Vagina (tissue), 2 donors: ENCODE measurements at regions not wholly inside any gene's neighbourhood (a gene's known extent, or its start where the extent isn't known, plus 50 kb on each side); places are given as distances from the start of the nearest gene placed in this dataset.

ENCODE experiments used
- POLR2A ChIP-seq, 2 donors: fragments of 450-650 bp; IDR thresholded peaks; one replicate each; pipeline ENCODE4 v1.6.1; 2017; ENCODE audit warnings: antibody characterized with exemption in 2 of 2, mild to moderate bottlenecking in 2 of 2, moderate library complexity in 2 of 2
- TF ChIP-seq, protein P1 (sequence below), 3 experiments: fragments of 450-650 bp in 2 of 3; fragments of 200-600 bp in 1 of 3; sonication (generic) in 1 of 3; IDR thresholded peaks; one replicate each; pipeline ENCODE4 v1.5.1; 2017 to 2019; ENCODE audit warnings: antibody characterized with exemption in 3 of 3, mild to moderate bottlenecking in 2 of 3, moderate library complexity in 2 of 3

DNA sequence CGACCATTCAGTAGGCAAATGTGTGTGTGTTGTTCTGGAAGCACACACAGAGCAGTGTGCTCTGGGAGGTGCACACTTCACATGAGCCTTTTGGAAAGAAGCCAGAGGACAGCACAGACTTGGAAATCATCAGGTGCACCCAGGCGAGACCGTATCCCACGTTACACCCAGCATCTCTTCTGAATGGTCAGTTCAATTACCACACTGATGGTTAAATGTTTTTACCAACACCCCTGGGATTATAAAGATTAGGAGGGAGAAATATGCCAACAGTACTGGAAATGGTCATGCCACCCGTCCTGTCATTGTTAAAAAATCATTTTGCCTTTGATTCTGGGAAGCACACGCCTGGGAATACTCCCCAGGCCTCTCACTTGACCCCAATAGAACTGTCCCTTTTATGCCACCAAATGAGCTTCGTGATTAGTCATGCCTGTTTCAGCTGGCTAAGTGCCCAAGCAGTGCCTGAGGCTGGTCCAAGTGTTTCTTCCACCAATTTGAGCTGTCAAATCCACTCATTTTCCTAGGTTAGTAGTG lies 183.7 kb downstream of the NRP2 start:
- TF ChIP-seq, protein P1, sequence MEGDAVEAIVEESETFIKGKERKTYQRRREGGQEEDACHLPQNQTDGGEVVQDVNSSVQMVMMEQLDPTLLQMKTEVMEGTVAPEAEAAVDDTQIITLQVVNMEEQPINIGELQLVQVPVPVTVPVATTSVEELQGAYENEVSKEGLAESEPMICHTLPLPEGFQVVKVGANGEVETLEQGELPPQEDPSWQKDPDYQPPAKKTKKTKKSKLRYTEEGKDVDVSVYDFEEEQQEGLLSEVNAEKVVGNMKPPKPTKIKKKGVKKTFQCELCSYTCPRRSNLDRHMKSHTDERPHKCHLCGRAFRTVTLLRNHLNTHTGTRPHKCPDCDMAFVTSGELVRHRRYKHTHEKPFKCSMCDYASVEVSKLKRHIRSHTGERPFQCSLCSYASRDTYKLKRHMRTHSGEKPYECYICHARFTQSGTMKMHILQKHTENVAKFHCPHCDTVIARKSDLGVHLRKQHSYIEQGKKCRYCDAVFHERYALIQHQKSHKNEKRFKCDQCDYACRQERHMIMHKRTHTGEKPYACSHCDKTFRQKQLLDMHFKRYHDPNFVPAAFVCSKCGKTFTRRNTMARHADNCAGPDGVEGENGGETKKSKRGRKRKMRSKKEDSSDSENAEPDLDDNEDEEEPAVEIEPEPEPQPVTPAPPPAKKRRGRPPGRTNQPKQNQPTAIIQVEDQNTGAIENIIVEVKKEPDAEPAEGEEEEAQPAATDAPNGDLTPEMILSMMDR (IDR thresholded peaks at IDR 0.05) = no peak
- TF ChIP-seq POLR2A (IDR thresholded peaks at IDR 0.05) = no peak
